HCT116 (cell line): ENCODE measurements at regions not wholly inside any gene's neighbourhood (a gene's known extent, or its start where the extent isn't known, plus 50 kb on each side); places are given as distances from the start of the nearest gene placed in this dataset.

Source experiments
- ATAC-seq: fragments of 200-7000 bp; cut with Tn5 transposase; 2 replicates; pipeline ENCODE4 v1.9.1; 2020; ENCODE audit warnings: mild to moderate bottlenecking, moderate library complexity
- BruUV-seq: library from RNA; stranded (reverse); fragments of 400-500 nt; replicated peaks from 2 replicates; lab custom pipeline; 2021; lab: Mats Ljungman, UMichigan
- CTCF ChIA-PET: fragments of 300-600 bp; sonication (Branson Sonifier 250); formaldehyde crosslinking; loops from one replicate; lab custom pipeline; 2021; ENCODE audit warnings: antibody characterized with exemption; lab: Charles Lee
- POLR2A ChIA-PET: fragments of 300-600, 350-600 bp; sonication (Branson Sonifier 250); formaldehyde crosslinking; loops from one replicate; lab custom pipeline; 2021; ENCODE audit warnings: antibody characterized with exemption; lab: Charles Lee
- RAD21 ChIA-PET, 2 experiments: fragments of 300-600 bp; sonication (Branson Sonifier 250); formaldehyde crosslinking; loops; one replicate each; lab custom pipeline; 2023; ENCODE audit warnings: low total read pairs in 2 of 2; ENCODE audit not compliant: uncharacterized antibody in 2 of 2, unreplicated experiment in 2 of 2, low non-redundant PET in 1 of 2; lab: Charles Lee
- DNase-seq: peaks from one replicate; pipeline ENCODE4 v3.0.0-alpha.2; 2010; ENCODE audit warnings: low read depth, low spot score
- H2AFZ ChIP-seq: fragments of 200-600 bp; shearing (Covaris generic), sonication (generic); 2 replicates; pipeline ENCODE4 v1.6.1; 2017; ENCODE audit warnings: low read depth, mixed run types, mixed read lengths, antibody characterized with exemption, low read length; ENCODE audit not compliant: poor library complexity, severe bottlenecking
- H3K27ac ChIP-seq: 2 replicates; pipeline ENCODE4 v1.5.1; 2012; ENCODE audit warnings: low read depth, low read length
- H3K27me3 ChIP-seq: fragments of 200-600 bp; sonication (generic); 2 replicates; pipeline ENCODE4 v1.6.1; 2016; ENCODE audit warnings: mixed run types, low read length, mixed read lengths; ENCODE audit not compliant: insufficient read depth
- H3K36me3 ChIP-seq, 2 experiments: fragments of 200-500 bp in 1 of 2; fragments of 200-600 bp in 1 of 2; sonication (Bioruptor generic) in 1 of 2; sonication (generic) in 1 of 2; 2 replicates each; pipeline versions ENCODE4 v1.5.1 to v1.6.1; 2014 to 2016; ENCODE audit warnings: low read length in 2 of 2, inconsistent platforms in 1 of 2, mixed read lengths in 1 of 2, mixed run types in 1 of 2; ENCODE audit not compliant: insufficient read depth in 2 of 2, control insufficient read depth in 1 of 2
- H3K4me1 ChIP-seq, 2 experiments: fragments of 200-600 bp in 1 of 2; sonication (generic) in 1 of 2; 2 replicates each; pipeline versions ENCODE4 v1.5.1 to v1.6.1; 2012 to 2017; ENCODE audit warnings: low read length in 2 of 2, inconsistent platforms in 1 of 2, mild to moderate bottlenecking in 1 of 2, mixed read lengths in 1 of 2, mixed run types in 1 of 2, moderate library complexity in 1 of 2; ENCODE audit not compliant: insufficient read depth in 2 of 2, control insufficient read depth in 1 of 2
- H3K4me2 ChIP-seq: fragments of 200-600 bp; sonication (generic); 2 replicates; pipeline ENCODE4 v1.6.1; 2017; ENCODE audit warnings: mixed run types, low read length, mixed read lengths
- H3K4me3 ChIP-seq, 2 experiments: fragments of 200-600 bp in 1 of 2; sonication (generic) in 1 of 2; replicated peaks in 1 of 2; 2 replicates each; pipeline ENCODE4 v1.5.1; 2011 to 2016; ENCODE audit warnings: low read length in 2 of 2, control low read depth in 1 of 2, low read depth in 1 of 2, mild to moderate bottlenecking in 1 of 2, mixed read lengths in 1 of 2, mixed run types in 1 of 2
- H3K79me2 ChIP-seq: fragments of 200-600 bp; sonication (generic); 2 replicates; pipeline ENCODE4 v1.6.1; 2017; ENCODE audit warnings: mild to moderate bottlenecking, mixed run types, low read length, moderate library complexity, mixed read lengths; ENCODE audit not compliant: insufficient read depth
- H3K9ac ChIP-seq: fragments of 200-600 bp; sonication (generic); 2 replicates; pipeline ENCODE4 v1.6.1; 2016; ENCODE audit warnings: low read length, mixed read lengths
- H3K9me2 ChIP-seq: fragments of 200-600 bp; sonication (generic), shearing (Covaris generic); 2 replicates; pipeline ENCODE4 v1.6.1; 2017; ENCODE audit warnings: mixed run types, mild to moderate bottlenecking, moderate library complexity; ENCODE audit not compliant: insufficient read depth
- H3K9me3 ChIP-seq, 2 experiments: fragments of 200-500 bp in 1 of 2; fragments of 200-600 bp in 1 of 2; sonication (Bioruptor generic) in 1 of 2; sonication (generic) in 1 of 2; 2 replicates each; pipeline ENCODE4 v1.6.1; 2014 to 2017; ENCODE audit warnings: low read length in 2 of 2, mixed read lengths in 2 of 2, inconsistent platforms in 1 of 2, low read depth in 1 of 2, mild to moderate bottlenecking in 1 of 2, mixed run types in 1 of 2, moderate library complexity in 1 of 2; ENCODE audit not compliant: control insufficient read depth in 1 of 2, insufficient read depth in 1 of 2
- H4K20me1 ChIP-seq: fragments of 200-600 bp; sonication (generic), shearing (Covaris generic); 2 replicates; pipeline ENCODE4 v1.6.1; 2017; ENCODE audit warnings: mixed run types, mild to moderate bottlenecking, moderate library complexity; ENCODE audit not compliant: insufficient read depth
- CBX3 ChIP-seq: IDR thresholded peaks from 2 replicates; pipeline ENCODE4 v1.6.1; 2012; ENCODE audit warnings: low read depth
- EZH2 ChIP-seq: fragments of 200-600 bp; sonication (generic); IDR thresholded peaks from 2 replicates; pipeline ENCODE4 v1.6.1; 2017; ENCODE audit warnings: antibody characterized with exemption, mixed run types
- FOSL1 ChIP-seq: IDR thresholded peaks from 2 replicates; pipeline ENCODE4 v1.6.1; 2012; ENCODE audit warnings: low read depth
- MAX ChIP-seq: IDR thresholded peaks from 2 replicates; pipeline ENCODE4 v1.6.1; 2012
- SRF ChIP-seq: IDR thresholded peaks from 2 replicates; pipeline ENCODE4 v1.6.1; 2012; ENCODE audit warnings: low read depth
- YY1 ChIP-seq: IDR thresholded peaks from 2 replicates; pipeline ENCODE4 v1.6.1; 2011; ENCODE audit warnings: low read length, low read depth, moderate library complexity, mild to moderate bottlenecking; ENCODE audit not compliant: insufficient replicate concordance; ENCODE audit errors: extremely low read depth
- ZBTB33 ChIP-seq: IDR thresholded peaks from 2 replicates; pipeline ENCODE4 v1.6.1; 2011; ENCODE audit warnings: mild to moderate bottlenecking, low read length, moderate library complexity; ENCODE audit not compliant: insufficient replicate concordance; ENCODE audit errors: extremely low read depth
- ZNF274 ChIP-seq: fragments of 200-500 bp; sonication (Bioruptor generic); IDR thresholded peaks from 2 replicates; pipeline ENCODE4 v1.6.1; 2014; ENCODE audit warnings: mild to moderate bottlenecking, low read depth, low read length, inconsistent platforms
- intact Hi-C: fragments of 100-400 bp; cut with micrococcal nuclease; formaldehyde crosslinking; loops from 2 replicates; pipeline ENCODE4 v1.10.0; 2022

- Histone ChIP-seq H3K36me3 (no peaks in the 10 kb centered on the region), H3K4me2 (no peak overlapping the region), H3K27ac (no peak overlapping the region), H3K27me3 (no peaks in the 10 kb centered on the region), H2AFZ (no peak overlapping the region), H3K9me3 (no peaks in the 10 kb centered on the region), H3K4me3 (no peak overlapping the region), H4K20me1 (no peaks in the 10 kb centered on the region)
- DNase-seq, result no peak
- CTCF ChIA-PET, result no interaction called here
- POLR2A ChIA-PET, result no interaction called here
- intact Hi-C loops, result no loop called here
- RAD21 ChIA-PET, result no interaction called here
- ATAC-seq, result no peak
- no TSS peak for BruUV-seq
- TF ChIP-seq EZH2 (no peak), FOSL1 (no peak), ZBTB33 (no peak), CBX3 (no peak), MAX (no peak), SRF (no peak), ZNF274 (no peak), YY1 (no peak)
- TF ChIP-seq, all 23 proteins: peak for 0
- no peak overlapping the region for H3K9ac ChIP-seq
- no peaks in the 10 kb centered on the region for H3K79me2 ChIP-seq
- no peaks in the 10 kb centered on the region for H3K4me1 ChIP-seq
- no peaks in the 10 kb centered on the region for H3K9me2 ChIP-seq
These were observed 265.4 kb upstream of the VLDLR start for GRCh38 chr9:2356041-2356790.
